ENCODE measurements at regions not wholly inside any gene's neighbourhood (a gene's known extent, or its start where the extent isn't known, plus 50 kb on each side); places are given as distances from the start of the nearest gene placed in this dataset.

DNA sequence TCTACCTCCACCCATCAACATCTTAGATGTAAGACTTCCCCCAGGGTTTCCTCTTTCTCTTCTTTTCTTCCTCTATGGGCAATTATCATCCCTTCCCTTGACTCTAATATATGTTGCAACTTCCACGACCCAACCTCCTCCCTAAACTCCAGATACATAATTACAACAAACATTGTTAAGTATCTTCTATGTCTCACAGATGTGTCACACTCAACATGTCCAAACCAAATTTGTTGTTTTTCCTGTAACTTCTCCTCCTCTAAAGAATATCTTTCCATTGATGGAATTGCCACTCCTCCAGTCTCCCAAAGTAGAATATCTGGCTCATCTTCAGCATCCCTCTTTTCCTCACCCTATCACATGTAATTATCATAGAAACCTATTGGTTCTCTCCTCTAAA is 314.2 kb downstream of the RWDD3 start:
- no peak overlapping the region for H3K27ac ChIP-seq

GRCh38 chr1:95551201-95551600 is 317.2 kb downstream of the RWDD3 start:
- no peak overlapping the region for H3K27ac ChIP-seq
- TF ChIP-seq, protein P1, sequence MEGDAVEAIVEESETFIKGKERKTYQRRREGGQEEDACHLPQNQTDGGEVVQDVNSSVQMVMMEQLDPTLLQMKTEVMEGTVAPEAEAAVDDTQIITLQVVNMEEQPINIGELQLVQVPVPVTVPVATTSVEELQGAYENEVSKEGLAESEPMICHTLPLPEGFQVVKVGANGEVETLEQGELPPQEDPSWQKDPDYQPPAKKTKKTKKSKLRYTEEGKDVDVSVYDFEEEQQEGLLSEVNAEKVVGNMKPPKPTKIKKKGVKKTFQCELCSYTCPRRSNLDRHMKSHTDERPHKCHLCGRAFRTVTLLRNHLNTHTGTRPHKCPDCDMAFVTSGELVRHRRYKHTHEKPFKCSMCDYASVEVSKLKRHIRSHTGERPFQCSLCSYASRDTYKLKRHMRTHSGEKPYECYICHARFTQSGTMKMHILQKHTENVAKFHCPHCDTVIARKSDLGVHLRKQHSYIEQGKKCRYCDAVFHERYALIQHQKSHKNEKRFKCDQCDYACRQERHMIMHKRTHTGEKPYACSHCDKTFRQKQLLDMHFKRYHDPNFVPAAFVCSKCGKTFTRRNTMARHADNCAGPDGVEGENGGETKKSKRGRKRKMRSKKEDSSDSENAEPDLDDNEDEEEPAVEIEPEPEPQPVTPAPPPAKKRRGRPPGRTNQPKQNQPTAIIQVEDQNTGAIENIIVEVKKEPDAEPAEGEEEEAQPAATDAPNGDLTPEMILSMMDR (IDR thresholded peaks at IDR 0.05), result no peak
- no peak for TF ChIP-seq ZFX (IDR thresholded peaks at IDR 0.05; ENCODE audit: borderline replicate concordance)

More for the DNA sequence above, 314.2 kb downstream of the RWDD3 start:
- TF ChIP-seq ZFX (IDR thresholded peaks at IDR 0.05; ENCODE audit: borderline replicate concordance), result no peak
- TF ChIP-seq, protein P1 (IDR thresholded peaks at IDR 0.05), result no peak

GRCh38 chr1:95553595-95553994 is 319.6 kb downstream of the RWDD3 start:
- TF ChIP-seq, protein P1 (IDR thresholded peaks at IDR 0.05), result no peak
- no peak for TF ChIP-seq ZFX (IDR thresholded peaks at IDR 0.05; ENCODE audit: borderline replicate concordance)
- no peak overlapping the region for H3K27ac ChIP-seq

- H3K27ac ChIP-seq, result no peak overlapping the region
- TF ChIP-seq ZFX (IDR thresholded peaks at IDR 0.05; ENCODE audit: borderline replicate concordance), result no peak
- TF ChIP-seq, protein P1 (IDR thresholded peaks at IDR 0.05), result no peak
Observed at GRCh38 chr1:95554408-95554807, 320.4 kb downstream of the RWDD3 start.

GRCh38 chr1:95558791-95559190 is 324.8 kb downstream of the RWDD3 start:
- TF ChIP-seq, protein P1 (IDR thresholded peaks at IDR 0.05), result no peak
- no peak for TF ChIP-seq ZFX (IDR thresholded peaks at IDR 0.05; ENCODE audit: borderline replicate concordance)
- no peak overlapping the region for H3K27ac ChIP-seq

- no peak overlapping the region for H3K27ac ChIP-seq
- TF ChIP-seq, protein P1 (IDR thresholded peaks at IDR 0.05), result no peak
- no peak for TF ChIP-seq ZFX (IDR thresholded peaks at IDR 0.05; ENCODE audit: borderline replicate concordance)
Observed at GRCh38 chr1:95561346-95561745, 327.3 kb downstream of the RWDD3 start.

- no peak for TF ChIP-seq ZFX (IDR thresholded peaks at IDR 0.05; ENCODE audit: borderline replicate concordance)
- TF ChIP-seq, protein P1 (IDR thresholded peaks at IDR 0.05), result no peak
- no peak overlapping the region for H3K27ac ChIP-seq
Observed at GRCh38 chr1:95562230-95562629, 328.2 kb downstream of the RWDD3 start.
